PC-3 (cell line): ENCODE measurements at regions not wholly inside any gene's neighbourhood (a gene's known extent, or its start where the extent isn't known, plus 50 kb on each side); places are given as distances from the start of the nearest gene placed in this dataset.

Experiments
- CTCF ChIP-seq: fragments of 300-600 bp; sonication (generic); conservative IDR thresholded peaks from 2 replicates; pipeline ENCODE4 v1.5.1; 2017; ENCODE audit warnings: antibody characterized with exemption, low read depth, mild to moderate bottlenecking, low read length
- EZH2 ChIP-seq: fragments of 300-600 bp; sonication (generic); IDR thresholded peaks from one replicate; pipeline ENCODE4 v1.6.1; 2017; ENCODE audit warnings: antibody characterized with exemption, mild to moderate bottlenecking, low read length; ENCODE audit not compliant: unreplicated experiment
- EZH2phosphoT487 ChIP-seq: fragments of 300-600 bp; sonication (generic); IDR thresholded peaks from 2 replicates; pipeline ENCODE4 v1.6.1; 2018; ENCODE audit warnings: mild to moderate bottlenecking, antibody characterized with exemption, low read length, borderline replicate concordance

- no peak for TF ChIP-seq CTCF
- no peak for TF ChIP-seq EZH2phosphoT487
- no peak for TF ChIP-seq EZH2
Observed at GRCh38 chr16:76197900-76198299, 79.3 kb upstream of the CNTNAP4 start.
